GM23248 (cell line): ENCODE measurements at regions not wholly inside any gene's neighbourhood (a gene's known extent, or its start where the extent isn't known, plus 50 kb on each side); places are given as distances from the start of the nearest gene placed in this dataset.

Experiments used
- DNase-seq: peaks from one replicate; pipeline ENCODE4 v3.0.0-alpha.2; 2015
- H2AFZ ChIP-seq: fragments of 200-600 bp; sonication (generic); 2 replicates; pipeline ENCODE4 v1.6.1; 2016; ENCODE audit warnings: antibody characterized with exemption
- H3F3A ChIP-seq: fragments of 200-600 bp; sonication (generic); 2 replicates; pipeline ENCODE4 v1.6.1; 2016; ENCODE audit warnings: mild to moderate bottlenecking, antibody characterized with exemption, mixed run types; ENCODE audit not compliant: insufficient read depth
- H3K27ac ChIP-seq: fragments of 200-600 bp; sonication (generic); 2 replicates; pipeline ENCODE4 v1.5.1; 2016; ENCODE audit warnings: mild to moderate bottlenecking
- H3K27me3 ChIP-seq: fragments of 200-600 bp; sonication (generic); replicated peaks from 2 replicates; pipeline ENCODE4 v1.6.1; 2016; ENCODE audit warnings: mild to moderate bottlenecking; ENCODE audit not compliant: insufficient read depth
- H3K36me3 ChIP-seq: fragments of 200-600 bp; sonication (generic); 2 replicates; pipeline ENCODE4 v1.6.1; 2016; ENCODE audit warnings: low read depth, mild to moderate bottlenecking
- H3K4me1 ChIP-seq: fragments of 200-600 bp; sonication (generic); 2 replicates; pipeline ENCODE4 v1.6.1; 2016; ENCODE audit warnings: mild to moderate bottlenecking; ENCODE audit not compliant: insufficient read depth
- H3K4me2 ChIP-seq: fragments of 200-600 bp; sonication (generic); one replicate; pipeline ENCODE4 v1.6.1; 2016; ENCODE audit warnings: mild to moderate bottlenecking; ENCODE audit not compliant: unreplicated experiment
- H3K4me3 ChIP-seq: fragments of 200-600 bp; sonication (generic); 2 replicates; pipeline ENCODE4 v1.5.1; 2016; ENCODE audit warnings: mild to moderate bottlenecking
- H3K79me2 ChIP-seq: fragments of 200-600 bp; sonication (generic); 2 replicates; pipeline ENCODE4 v1.6.1; 2016; ENCODE audit warnings: mild to moderate bottlenecking; ENCODE audit not compliant: insufficient read depth
- H3K9ac ChIP-seq: fragments of 200-600 bp; sonication (generic); 2 replicates; pipeline ENCODE4 v1.6.1; 2016; ENCODE audit warnings: mild to moderate bottlenecking
- H3K9me2 ChIP-seq: fragments of 200-600 bp; sonication (generic); 2 replicates; pipeline ENCODE4 v1.6.1; 2016; ENCODE audit warnings: mixed run types, mild to moderate bottlenecking, moderate library complexity; ENCODE audit not compliant: insufficient read depth
- H3K9me3 ChIP-seq: fragments of 200-600 bp; sonication (generic); one replicate; pipeline ENCODE4 v1.6.1; 2017; ENCODE audit warnings: low read depth
- H4K20me1 ChIP-seq: fragments of 200-600 bp; sonication (generic); 2 replicates; pipeline ENCODE4 v1.6.0; 2016; ENCODE audit not compliant: insufficient read depth
- EZH2 ChIP-seq: fragments of 200-600 bp; sonication (generic); IDR thresholded peaks from 2 replicates; pipeline ENCODE4 v1.6.1; 2018; ENCODE audit warnings: antibody characterized with exemption, mild to moderate bottlenecking; ENCODE audit not compliant: insufficient read depth, poor library complexity, severe bottlenecking
- EZH2phosphoT487 ChIP-seq: fragments of 200-600 bp; sonication (generic); IDR thresholded peaks from 2 replicates; pipeline ENCODE4 v1.6.1; 2018; ENCODE audit warnings: antibody characterized with exemption, moderate library complexity, mild to moderate bottlenecking, low read depth; ENCODE audit not compliant: insufficient read depth
- WGBS, 2 experiments: methylation state at CpG; one replicate each; pipeline ENCODE4 v1.1.6; 2015 to 2017; ENCODE audit warnings: low lambda C conversion rate in 2 of 2, low coverage in 1 of 2; ENCODE audit errors: missing lambda C conversion rate in 2 of 2; 5-methylcytosine and 5-hydroxymethylcytosine counted together
- in situ Hi-C: fragments of 300-500 bp; cut with MboI; formaldehyde crosslinking; loops from 2 replicates; pipeline ENCODE4 v1.15.0; 2020

- TF ChIP-seq EZH2 (no peak), EZH2phosphoT487 (no peak)
- H2AFZ ChIP-seq = no peak overlapping the region
- WGBS, 2 experiments = 77 to 81% methylated on average over 10 of the region's 10 CpGs
- H4K20me1 ChIP-seq = no peaks in the 10 kb centered on the region
- H3K27me3 ChIP-seq = no peaks in the 10 kb centered on the region
- no peaks in the 10 kb centered on the region for H3F3A ChIP-seq
- no peak overlapping the region for H3K4me3 ChIP-seq
- no peak overlapping the region for H3K9ac ChIP-seq
- H3K9me3 ChIP-seq = no peaks in the 10 kb centered on the region
- DNase-seq = no peak
- H3K27ac ChIP-seq = no peak overlapping the region
- no peaks in the 10 kb centered on the region for H3K4me1 ChIP-seq
- no peaks in the 10 kb centered on the region for H3K79me2 ChIP-seq
- in situ Hi-C loops = no loop called here
- no peaks in the 10 kb centered on the region for H3K36me3 ChIP-seq
- no peaks in the 10 kb centered on the region for H3K9me2 ChIP-seq
- H3K4me2 ChIP-seq = no peak overlapping the region
Measured at GRCh38 chr2:203603456-203604389, 68.6 kb upstream of the RAPH1 start.

- no peak for DNase-seq
- Histone ChIP-seq H3K4me1 (no peaks in the 10 kb centered on the region), H3K27me3 (no peaks in the 10 kb centered on the region), H3K9me3 (no peaks in the 10 kb centered on the region), H4K20me1 (no peaks in the 10 kb centered on the region), H3K4me3 (no peak overlapping the region), H3K9ac (no peak overlapping the region), H3K4me2 (no peak overlapping the region), H3K36me3 (no peaks in the 10 kb centered on the region), H3K27ac (no peak overlapping the region), H3K79me2 (no peaks in the 10 kb centered on the region), H2AFZ (no peak overlapping the region), H3K9me2 (no peaks in the 10 kb centered on the region), H3F3A (no peaks in the 10 kb centered on the region)
- WGBS, 2 experiments = 65 to 70% methylated on average over 1 of the region's 1 CpG
- no peak for TF ChIP-seq EZH2
- no peak for TF ChIP-seq EZH2phosphoT487
- in situ Hi-C loops = no loop called here
Measured at GRCh38 chr2:203605302-203605701, 70.2 kb upstream of the RAPH1 start.

GRCh38 chr2:203606051-203606450, 71.0 kb upstream of the RAPH1 start:
- in situ Hi-C loops = no loop called here
- H3K9me2 ChIP-seq = no peaks in the 10 kb centered on the region
- H3K4me3 ChIP-seq = no peak overlapping the region
- no peak overlapping the region for H3K4me2 ChIP-seq
- no peaks in the 10 kb centered on the region for H3K9me3 ChIP-seq
- no peak overlapping the region for H3K9ac ChIP-seq
- H3F3A ChIP-seq = no peaks in the 10 kb centered on the region
- H3K27me3 ChIP-seq = no peaks in the 10 kb centered on the region
- H3K27ac ChIP-seq = no peak overlapping the region
- 77 to 78% methylated on average over 3 of the region's 3 CpGs for WGBS, 2 experiments
- H3K36me3 ChIP-seq = no peaks in the 10 kb centered on the region
- TF ChIP-seq EZH2 (no peak), EZH2phosphoT487 (no peak)
- DNase-seq = no peak
- H2AFZ ChIP-seq = no peak overlapping the region
- H4K20me1 ChIP-seq = no peaks in the 10 kb centered on the region
- H3K4me1 ChIP-seq = no peaks in the 10 kb centered on the region
- no peaks in the 10 kb centered on the region for H3K79me2 ChIP-seq

DNA sequence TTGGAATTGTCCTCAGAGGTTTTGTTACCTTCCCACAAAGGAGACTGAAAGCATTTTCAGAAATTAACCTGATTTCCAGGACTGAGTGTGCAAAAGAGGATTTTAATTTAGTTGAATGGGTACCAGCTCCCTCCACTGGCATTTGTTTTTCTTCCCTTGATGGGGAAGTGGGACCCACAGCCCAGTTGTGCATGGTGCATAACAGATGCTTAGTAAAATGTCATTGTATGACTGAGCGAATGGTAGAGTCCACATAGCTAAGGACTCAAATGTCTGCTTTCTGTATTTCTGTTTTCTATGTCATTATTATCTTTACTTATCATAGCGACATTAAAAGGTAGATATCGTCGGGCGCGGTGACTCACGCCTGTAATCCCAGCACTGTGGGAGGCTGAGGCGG, 75.5 kb upstream of the RAPH1 start:
- no peaks in the 10 kb centered on the region for H3K9me3 ChIP-seq
- no peak overlapping the region for H3K4me3 ChIP-seq
- H2AFZ ChIP-seq = no peak overlapping the region
- no peak overlapping the region for H3K9ac ChIP-seq
- no peaks in the 10 kb centered on the region for H3K79me2 ChIP-seq
- no peak overlapping the region for H3K4me2 ChIP-seq
- DNase-seq = no peak
- 97 to 98% methylated on average over 8 of the region's 8 CpGs for WGBS, 2 experiments
- no peaks in the 10 kb centered on the region for H3F3A ChIP-seq
- H3K27ac ChIP-seq = no peak overlapping the region
- TF ChIP-seq EZH2phosphoT487 (no peak), EZH2 (no peak)
- no peaks in the 10 kb centered on the region for H4K20me1 ChIP-seq
- in situ Hi-C loops = no loop called here
- no peaks in the 10 kb centered on the region for H3K27me3 ChIP-seq
- peaks cover 3% of the 10 kb centered on the region; the same call in 1 of the 2 replicates for H3K4me1 ChIP-seq
- no peaks in the 10 kb centered on the region for H3K36me3 ChIP-seq
- no peaks in the 10 kb centered on the region for H3K9me2 ChIP-seq
